ENCODE measurements at regions not wholly inside any gene's neighbourhood (a gene's known extent, or its start where the extent isn't known, plus 50 kb on each side); places are given as distances from the start of the nearest gene placed in this dataset.

DNA sequence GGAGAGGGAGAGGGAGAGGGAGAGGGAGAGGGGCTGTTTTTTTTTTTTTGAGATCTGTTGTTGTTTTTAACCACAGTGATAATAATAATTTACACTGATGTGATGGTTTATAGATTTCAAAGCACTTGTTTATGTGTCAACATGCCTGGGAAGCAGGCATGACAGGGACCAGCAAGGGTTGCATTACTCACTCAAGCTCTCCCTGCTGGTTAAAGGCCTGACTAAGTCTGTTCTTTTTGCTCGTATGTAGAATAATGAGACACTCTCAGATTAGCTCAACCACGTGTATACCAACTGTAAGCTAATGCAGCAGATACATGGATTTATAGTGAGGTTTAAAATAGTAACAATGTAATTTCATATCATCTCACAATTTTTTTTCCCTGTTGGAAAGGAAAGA, 134.6 kb upstream of the BOD1L1 start:
- no peak overlapping the region for H3K9ac ChIP-seq (ENCODE audit: control insufficient read depth, extremely low read depth, insufficient read depth, low read length)
- H3K9me1 ChIP-seq (ENCODE audit: control insufficient read depth, extremely low read depth, insufficient read depth, low read length): no peaks in the 10 kb centered on the region
- FAIRE-seq: no peak
- no peak for TF ChIP-seq EZH2 (IDR thresholded peaks at IDR 0.05; ENCODE audit: low read length)
- TF ChIP-seq, protein P1, sequence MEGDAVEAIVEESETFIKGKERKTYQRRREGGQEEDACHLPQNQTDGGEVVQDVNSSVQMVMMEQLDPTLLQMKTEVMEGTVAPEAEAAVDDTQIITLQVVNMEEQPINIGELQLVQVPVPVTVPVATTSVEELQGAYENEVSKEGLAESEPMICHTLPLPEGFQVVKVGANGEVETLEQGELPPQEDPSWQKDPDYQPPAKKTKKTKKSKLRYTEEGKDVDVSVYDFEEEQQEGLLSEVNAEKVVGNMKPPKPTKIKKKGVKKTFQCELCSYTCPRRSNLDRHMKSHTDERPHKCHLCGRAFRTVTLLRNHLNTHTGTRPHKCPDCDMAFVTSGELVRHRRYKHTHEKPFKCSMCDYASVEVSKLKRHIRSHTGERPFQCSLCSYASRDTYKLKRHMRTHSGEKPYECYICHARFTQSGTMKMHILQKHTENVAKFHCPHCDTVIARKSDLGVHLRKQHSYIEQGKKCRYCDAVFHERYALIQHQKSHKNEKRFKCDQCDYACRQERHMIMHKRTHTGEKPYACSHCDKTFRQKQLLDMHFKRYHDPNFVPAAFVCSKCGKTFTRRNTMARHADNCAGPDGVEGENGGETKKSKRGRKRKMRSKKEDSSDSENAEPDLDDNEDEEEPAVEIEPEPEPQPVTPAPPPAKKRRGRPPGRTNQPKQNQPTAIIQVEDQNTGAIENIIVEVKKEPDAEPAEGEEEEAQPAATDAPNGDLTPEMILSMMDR (optimal IDR thresholded peaks at IDR 0.05 in 1 of 3, IDR thresholded peaks at IDR 0.05 in 1 of 3, conservative IDR thresholded peaks at IDR 0.05 in 1 of 3; ENCODE audit: extremely low read depth in 1 of 3, insufficient read depth in 2 of 3, low read length in 3 of 3): no peak
- no peak overlapping the region for H3K27ac ChIP-seq (ENCODE audit: control insufficient read depth, insufficient read depth, low read length)
- no peaks in the 10 kb centered on the region for H3K9me3 ChIP-seq (ENCODE audit: control insufficient read depth, low read depth, low read length)
- no peaks in the 10 kb centered on the region for H3K36me3 ChIP-seq (ENCODE audit: control insufficient read depth in 2 of 2, extremely low read depth in 1 of 2, insufficient read depth in 2 of 2, low read length in 2 of 2)
- peaks cover 10% of the 10 kb centered on the region for H3K4me1 ChIP-seq (ENCODE audit: control insufficient read depth, extremely low read depth, insufficient read depth, low read length)
- DNase-seq (ENCODE audit: low read depth, low spot score): no peak
- no peaks in the 10 kb centered on the region for H4K20me1 ChIP-seq (ENCODE audit: control insufficient read depth, extremely low read depth, insufficient read depth, low read length)
- H3K4me3 ChIP-seq (ENCODE audit: control insufficient read depth in 2 of 3, extremely low read depth in 1 of 3, insufficient read depth in 2 of 3, low read depth in 1 of 3, low read length in 3 of 3): no peak overlapping the region
- dilution Hi-C loops (cut with MboI; ENCODE audit: extremely low pct_ligation_motif_present, low sequenced_read_pairs): no loop called here
- no peaks in the 10 kb centered on the region for H3K27me3 ChIP-seq (ENCODE audit: control insufficient read depth, extremely low read depth, insufficient read depth, low read length)
- H2AFZ ChIP-seq (ENCODE audit: control insufficient read depth, low read length): no peak overlapping the region
- H3K4me2 ChIP-seq (ENCODE audit: control insufficient read depth, extremely low read depth, insufficient read depth, low read depth, low read length): no peak overlapping the region
- no peaks in the 10 kb centered on the region for H3K79me2 ChIP-seq (ENCODE audit: control insufficient read depth, insufficient read depth, low read length)

DNA sequence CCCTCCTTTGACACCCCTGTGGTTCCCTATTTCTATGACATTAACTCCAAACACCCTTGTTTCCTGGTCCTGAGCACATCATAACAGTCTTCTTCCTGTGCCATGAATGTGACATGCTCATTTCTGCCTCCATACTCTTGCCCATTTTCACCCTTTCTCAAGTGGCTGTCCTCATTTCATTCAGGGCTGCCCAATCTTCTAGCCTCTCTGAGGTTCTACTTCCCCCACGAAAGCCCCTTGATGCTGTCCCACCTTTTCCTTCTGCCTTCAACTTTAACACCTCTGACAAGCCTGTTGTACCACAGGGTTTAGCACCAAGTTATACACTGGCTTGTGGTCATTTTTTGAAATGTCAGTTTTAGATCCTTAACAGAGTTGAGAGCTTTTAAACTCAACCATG, 136.2 kb upstream of the BOD1L1 start:
- Histone ChIP-seq H3K36me3 (ENCODE audit: control insufficient read depth in 2 of 2, extremely low read depth in 1 of 2, insufficient read depth in 2 of 2, low read length in 2 of 2) (no peaks in the 10 kb centered on the region), H3K4me1 (ENCODE audit: control insufficient read depth, extremely low read depth, insufficient read depth, low read length) (peaks cover 13% of the 10 kb centered on the region), H3K27me3 (ENCODE audit: control insufficient read depth, extremely low read depth, insufficient read depth, low read length) (no peaks in the 10 kb centered on the region), H3K79me2 (ENCODE audit: control insufficient read depth, insufficient read depth, low read length) (no peaks in the 10 kb centered on the region), H3K9ac (ENCODE audit: control insufficient read depth, extremely low read depth, insufficient read depth, low read length) (no peak overlapping the region), H3K9me3 (ENCODE audit: control insufficient read depth, low read depth, low read length) (no peaks in the 10 kb centered on the region), H2AFZ (ENCODE audit: control insufficient read depth, low read length) (no peak overlapping the region), H4K20me1 (ENCODE audit: control insufficient read depth, extremely low read depth, insufficient read depth, low read length) (no peaks in the 10 kb centered on the region), H3K27ac (ENCODE audit: control insufficient read depth, insufficient read depth, low read length) (no peak overlapping the region), H3K9me1 (ENCODE audit: control insufficient read depth, extremely low read depth, insufficient read depth, low read length) (no peaks in the 10 kb centered on the region), H3K4me3 (ENCODE audit: control insufficient read depth in 2 of 3, extremely low read depth in 1 of 3, insufficient read depth in 2 of 3, low read depth in 1 of 3, low read length in 3 of 3) (no peak overlapping the region), H3K4me2 (ENCODE audit: control insufficient read depth, extremely low read depth, insufficient read depth, low read depth, low read length) (no peak overlapping the region)
- no peak for DNase-seq (ENCODE audit: low read depth, low spot score)
- TF ChIP-seq, protein P1 (optimal IDR thresholded peaks at IDR 0.05 in 1 of 3, IDR thresholded peaks at IDR 0.05 in 1 of 3, conservative IDR thresholded peaks at IDR 0.05 in 1 of 3; ENCODE audit: extremely low read depth in 1 of 3, insufficient read depth in 2 of 3, low read length in 3 of 3): no peak
- TF ChIP-seq EZH2 (IDR thresholded peaks at IDR 0.05; ENCODE audit: low read length): no peak
- FAIRE-seq: no peak
- dilution Hi-C loops (cut with MboI; ENCODE audit: extremely low pct_ligation_motif_present, low sequenced_read_pairs): no loop called here
